Astrocyte of the spinal cord (primary cell): ENCODE measurements at regions not wholly inside any gene's neighbourhood (a gene's known extent, or its start where the extent isn't known, plus 50 kb on each side); places are given as distances from the start of the nearest gene placed in this dataset.

ENCODE experiments used
- DNase-seq: peaks from one replicate; pipeline ENCODE4 v3.0.0; 2011; ENCODE audit warnings: low read depth, low spot score
- H3K4me3 ChIP-seq: 2 replicates; pipeline ENCODE4 v1.5.1; 2011; ENCODE audit warnings: low read depth, mild to moderate bottlenecking, low read length, moderate library complexity
- CTCF ChIP-seq: IDR thresholded peaks from 2 replicates; pipeline ENCODE4 v1.5.1; 2012; ENCODE audit warnings: low read depth, mild to moderate bottlenecking, low read length, inconsistent platforms
- in situ Hi-C: cut with HindIII; loops from 2 replicates; pipeline ENCODE4 v1.10.0; 2017; ENCODE audit warnings: low sequenced_read_pairs

GRCh38 chr10:109695988-109696387 is 227.3 kb downstream of the XPNPEP1 start:
- DNase-seq = no peak
- no peak for TF ChIP-seq CTCF
- in situ Hi-C loops = no loop called here
- no peak overlapping the region for H3K4me3 ChIP-seq

GRCh38 chr10:109689785-109690184 is 233.5 kb downstream of the XPNPEP1 start:
- H3K4me3 ChIP-seq = no peak overlapping the region
- no peak for TF ChIP-seq CTCF
- in situ Hi-C loops = no loop called here
- no peak for DNase-seq

- DNase-seq = no peak
- in situ Hi-C loops = no loop called here
- H3K4me3 ChIP-seq = no peak overlapping the region
- no peak for TF ChIP-seq CTCF
Measured at GRCh38 chr10:109679478-109679877, 243.8 kb downstream of the XPNPEP1 start.

- no peak overlapping the region for H3K4me3 ChIP-seq
- in situ Hi-C loops = no loop called here
- no peak for DNase-seq
- no peak for TF ChIP-seq CTCF
Measured at GRCh38 chr10:109678857-109679256, 244.5 kb downstream of the XPNPEP1 start.

- in situ Hi-C loops = no loop called here
- no peak for TF ChIP-seq CTCF
- no peak overlapping the region for H3K4me3 ChIP-seq
- DNase-seq = peak; percentile 0
Measured at GRCh38 chr10:109676703-109677102, 246.6 kb downstream of the XPNPEP1 start.

GRCh38 chr10:109668703-109669102 is 254.6 kb downstream of the XPNPEP1 start:
- no peak overlapping the region for H3K4me3 ChIP-seq
- no peak for DNase-seq
- no peak for TF ChIP-seq CTCF
- in situ Hi-C loops = no loop called here

GRCh38 chr10:109668154-109668665 is 255.1 kb downstream of the XPNPEP1 start:
- in situ Hi-C loops = no loop called here
- H3K4me3 ChIP-seq = no peak overlapping the region
- TF ChIP-seq CTCF = no peak
- no peak for DNase-seq
